T-helper 22 cell (primary cell): ENCODE measurements at regions not wholly inside any gene's neighbourhood (a gene's known extent, or its start where the extent isn't known, plus 50 kb on each side); places are given as distances from the start of the nearest gene placed in this dataset.

Experiments
- DNase-seq: peaks from one replicate; pipeline ENCODE4 v3.0.0-alpha.2; 2020; ENCODE audit warnings: low read depth

GRCh38 chr2:100765481-100765880 is 54.5 kb upstream of the NPAS2 start:
- no peak for DNase-seq

- DNase-seq: no peak
Observed at GRCh38 chr2:100766256-100766655, 53.7 kb upstream of the NPAS2 start.

GRCh38 chr2:100766806-100767205 is 53.1 kb upstream of the NPAS2 start:
- DNase-seq: no peak

GRCh38 chr2:100767224-100767653 is 52.7 kb upstream of the NPAS2 start:
- DNase-seq: no peak

GRCh38 chr2:100767810-100768806 is 51.8 kb upstream of the NPAS2 start:
- DNase-seq: no peak
